Right ventricle myocardium superior (tissue), 1 donor: ENCODE measurements at regions not wholly inside any gene's neighbourhood (a gene's known extent, or its start where the extent isn't known, plus 50 kb on each side); places are given as distances from the start of the nearest gene placed in this dataset.

Experiments used
- ATAC-seq: fragments of 200-7000 bp; cut with Tn5 transposase; one replicate; pipeline ENCODE4 v1.9.1; 2020; ENCODE audit warnings: mild to moderate bottlenecking; ENCODE audit not compliant: poor library complexity
- DNase-seq: peaks from one replicate; pipeline ENCODE4 v3.0.0-alpha.2; 2020
- intact Hi-C: fragments of 100-400 bp; cut with DNase I; formaldehyde crosslinking; loops from one replicate; pipeline ENCODE4 v1.11.2; 2022
- donor health status: DM: no; HTN: yes; CAD: no; lungs with severe emphysema.

- peak; percentile 17 for DNase-seq
- no peak for ATAC-seq
- intact Hi-C loops, result no loop called here
These were observed 664.4 kb downstream of the FRK start for GRCh38 chr6:115396112-115396906.

DNA sequence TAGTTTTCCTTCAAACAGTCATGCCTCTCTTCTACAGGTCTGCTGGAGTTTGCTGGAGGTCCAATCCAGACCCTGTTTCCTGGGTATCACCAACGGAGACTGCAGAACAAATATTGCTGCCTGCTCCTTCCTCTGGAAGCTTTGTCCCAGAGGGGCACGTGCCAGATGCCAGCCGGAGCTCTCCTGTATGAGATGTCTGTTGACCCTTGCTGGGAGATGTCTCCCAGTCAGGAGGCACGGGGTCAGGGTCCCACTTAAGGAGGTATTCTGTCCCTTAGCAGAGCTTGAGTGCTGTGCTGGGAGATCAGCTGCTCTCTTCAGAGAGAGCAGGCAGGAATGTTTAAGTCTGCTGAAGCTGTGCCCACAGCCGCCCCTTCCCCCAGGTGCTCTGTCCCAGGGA is 666.9 kb downstream of the FRK start:
- peak; percentile 13 for DNase-seq
- ATAC-seq, result no peak
- intact Hi-C loops, result no loop called here

- intact Hi-C loops, result no loop called here
- DNase-seq, result no peak
- no peak for ATAC-seq
These were observed 690.5 kb downstream of the FRK start for GRCh38 chr6:115370202-115370601.

DNA sequence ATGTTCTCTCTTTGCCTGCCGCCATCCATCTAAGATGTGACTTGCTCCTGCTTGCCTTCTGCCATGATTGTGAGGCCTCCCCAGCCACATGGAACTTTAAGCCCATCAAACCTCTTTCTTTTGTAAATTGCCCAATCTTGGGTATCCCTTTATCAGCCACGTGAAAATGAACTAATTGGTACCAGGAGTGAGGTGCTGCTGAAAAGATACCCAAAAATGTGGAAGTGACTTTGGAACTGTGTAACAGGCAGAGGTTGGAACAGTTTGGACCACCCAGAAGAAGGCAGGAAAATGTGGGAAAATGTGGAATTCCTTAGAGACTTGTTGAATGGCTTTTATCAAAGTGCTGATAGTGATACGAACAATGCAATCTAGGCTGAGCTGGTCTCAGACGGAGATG is 694.9 kb downstream of the FRK start:
- DNase-seq (no peak), ATAC-seq (no peak)
- intact Hi-C loops, result no loop called here

DNA sequence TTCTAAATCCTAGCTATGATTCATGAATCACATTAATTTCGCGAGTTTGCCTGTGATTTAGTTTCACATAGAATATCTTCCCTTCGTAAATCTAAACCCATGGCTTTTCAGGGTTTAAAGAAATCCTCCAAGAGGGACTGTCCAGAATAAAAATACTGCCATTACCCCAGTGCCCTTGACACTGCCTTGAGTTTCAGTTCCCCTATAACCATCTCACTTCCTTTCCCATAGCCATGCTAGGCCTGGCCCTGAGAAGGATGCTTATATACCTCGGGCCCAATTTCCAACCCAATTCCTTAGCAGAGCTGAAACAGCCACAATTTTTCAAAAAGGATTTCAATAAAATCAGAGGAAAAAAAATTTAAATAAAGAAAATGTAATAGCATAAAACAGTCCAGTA is 697.3 kb downstream of the FRK start:
- intact Hi-C loops, result no loop called here
- no peak for ATAC-seq
- DNase-seq, result no peak

- intact Hi-C loops, result no loop called here
- DNase-seq (no peak), ATAC-seq (no peak)
These were observed 698.5 kb downstream of the FRK start for GRCh38 chr6:115362234-115362633.

DNA sequence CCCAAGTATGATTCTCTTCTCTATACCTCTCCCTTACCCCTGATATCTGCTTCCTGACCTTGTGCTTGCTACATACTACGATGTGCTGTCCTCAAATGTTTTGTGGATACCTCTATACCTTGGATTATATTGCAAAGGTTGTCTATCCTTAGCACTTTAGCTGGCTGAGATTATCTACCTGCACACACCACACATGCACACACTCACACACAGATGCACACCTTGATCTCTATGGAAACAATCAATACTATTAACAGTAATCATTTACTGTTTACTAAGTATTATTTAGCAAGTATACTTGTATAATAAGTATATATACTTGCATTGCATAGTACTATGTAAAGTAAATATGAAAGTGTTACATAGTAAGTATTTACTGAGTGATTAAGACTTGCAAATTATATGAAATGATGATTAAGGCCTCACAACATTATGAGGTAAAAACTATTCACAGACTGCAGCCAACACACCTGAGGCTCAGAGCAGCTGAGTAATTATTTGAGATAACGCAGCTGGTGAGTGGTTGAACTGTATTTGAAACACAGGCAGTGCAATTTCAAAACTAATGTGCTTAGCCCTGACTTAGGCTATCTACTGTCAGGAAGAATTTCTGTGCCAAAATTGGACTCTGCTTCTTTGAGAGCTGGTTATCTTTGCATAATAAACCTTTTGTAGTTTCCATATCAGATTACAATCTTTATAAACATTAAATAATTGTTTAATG is 699.9 kb downstream of the FRK start:
- ATAC-seq, result no peak
- intact Hi-C loops, result no loop called here
- no peak for DNase-seq

GRCh38 chr6:115358616-115359015 is 702.1 kb downstream of the FRK start:
- DNase-seq (no peak), ATAC-seq (no peak)
- intact Hi-C loops, result no loop called here

DNA sequence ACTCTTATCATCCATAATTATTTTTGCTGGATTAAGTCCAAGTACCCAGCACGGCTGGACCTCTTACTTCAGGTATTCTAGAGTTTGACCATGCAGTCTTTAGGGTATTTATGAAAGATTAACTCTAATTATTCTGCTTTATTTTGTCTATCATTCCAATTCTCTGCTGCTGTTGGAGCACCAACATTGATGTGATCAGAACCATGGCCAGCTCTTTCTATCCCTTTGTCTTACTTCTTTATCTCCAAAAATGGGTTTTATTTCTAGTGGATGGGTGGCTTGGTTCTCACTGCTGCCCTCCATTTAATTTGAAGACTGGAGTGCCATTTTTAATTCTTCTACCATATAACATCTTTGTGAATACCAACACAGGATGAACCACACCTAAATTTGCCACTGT is 704.3 kb downstream of the FRK start:
- DNase-seq (no peak), ATAC-seq (no peak)
- intact Hi-C loops, result no loop called here

DNA sequence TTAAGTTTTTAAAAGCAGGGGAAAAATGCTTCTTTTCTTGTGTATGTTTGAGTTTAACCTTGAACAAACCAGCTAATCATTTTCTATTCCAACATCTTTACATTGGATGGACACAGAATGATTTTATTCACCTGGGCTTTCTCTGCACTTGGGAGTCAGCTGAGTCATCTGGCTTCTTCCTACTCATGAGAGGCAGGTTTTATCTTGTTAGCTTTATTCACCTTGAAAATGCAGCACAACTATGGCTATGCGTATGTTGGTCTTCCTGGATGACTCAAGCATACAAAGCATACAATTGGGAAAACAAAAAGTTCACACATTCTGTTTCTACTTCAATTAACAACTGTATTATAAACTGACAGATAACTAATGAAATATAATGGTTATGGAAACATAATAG is 737.7 kb downstream of the FRK start:
- no peak for DNase-seq
- no peak for ATAC-seq
- intact Hi-C loops, result no loop called here

- intact Hi-C loops, result no loop called here
- ATAC-seq (no peak), DNase-seq (no peak)
These were observed 740.9 kb downstream of the FRK start for GRCh38 chr6:115319823-115320222.

DNA sequence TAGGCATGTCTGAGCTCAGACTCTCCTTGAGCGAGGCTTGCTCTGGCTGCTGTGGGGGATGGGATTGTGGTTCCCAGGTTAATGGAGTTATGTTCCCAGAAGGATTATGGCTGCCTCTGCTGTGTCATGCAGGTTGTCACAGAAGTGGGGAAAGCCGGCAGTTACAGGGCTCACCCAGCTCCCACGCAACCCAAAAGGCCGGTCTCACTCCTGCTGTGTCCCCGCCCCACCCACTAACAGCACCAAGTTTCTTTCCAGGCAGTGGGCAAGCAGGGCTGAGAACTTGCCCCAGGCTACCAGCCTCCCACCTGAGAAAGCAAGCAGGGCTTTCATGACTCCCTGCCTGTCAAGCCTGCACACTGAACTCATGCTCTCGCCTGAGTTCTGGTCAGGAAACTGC is 750.5 kb downstream of the FRK start:
- ATAC-seq (no peak), DNase-seq (no peak)
- intact Hi-C loops, result no loop called here

GRCh38 chr6:115302731-115303130 is 758.0 kb downstream of the FRK start:
- no peak for ATAC-seq
- DNase-seq, result no peak
- intact Hi-C loops, result no loop called here

- ATAC-seq, result no peak
- intact Hi-C loops, result no loop called here
These were observed 773.2 kb downstream of the FRK start for GRCh38 chr6:115287467-115287866.

GRCh38 chr6:115276881-115277565 is 783.7 kb downstream of the FRK start:
- DNase-seq (no peak), ATAC-seq (no peak)
- intact Hi-C loops, result no loop called here

More at GRCh38 chr6:115287467-115287866, 773.2 kb downstream of the FRK start:
- no peak for DNase-seq

DNA sequence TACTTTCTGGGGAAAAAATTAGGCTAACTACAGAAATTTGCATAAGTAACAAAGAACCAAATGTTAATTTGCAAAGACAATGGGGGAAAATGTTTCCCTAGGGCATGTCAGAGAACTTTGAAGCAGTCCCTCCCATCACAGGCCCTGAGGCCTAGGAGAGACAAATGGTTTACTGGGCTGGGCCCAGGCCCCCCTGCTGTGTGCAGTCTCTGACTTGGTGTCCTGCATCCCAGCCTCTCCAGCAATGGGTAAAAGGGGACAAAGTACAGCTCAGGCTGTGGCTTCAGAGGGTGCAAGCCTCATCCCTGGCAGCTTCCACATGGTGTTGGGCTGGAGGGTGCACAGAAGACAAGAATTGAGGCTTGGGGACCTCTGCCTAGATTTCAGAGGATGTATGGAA is 788.4 kb downstream of the FRK start:
- ATAC-seq (no peak), DNase-seq (no peak)
- intact Hi-C loops, result no loop called here

- intact Hi-C loops, result no loop called here
- no peak for DNase-seq
- no peak for ATAC-seq
These were observed 789.3 kb downstream of the FRK start for GRCh38 chr6:115271434-115271833.

GRCh38 chr6:115270953-115271352 is 789.7 kb downstream of the FRK start:
- intact Hi-C loops, result no loop called here
- DNase-seq (no peak), ATAC-seq (peak; percentile 67)

DNA sequence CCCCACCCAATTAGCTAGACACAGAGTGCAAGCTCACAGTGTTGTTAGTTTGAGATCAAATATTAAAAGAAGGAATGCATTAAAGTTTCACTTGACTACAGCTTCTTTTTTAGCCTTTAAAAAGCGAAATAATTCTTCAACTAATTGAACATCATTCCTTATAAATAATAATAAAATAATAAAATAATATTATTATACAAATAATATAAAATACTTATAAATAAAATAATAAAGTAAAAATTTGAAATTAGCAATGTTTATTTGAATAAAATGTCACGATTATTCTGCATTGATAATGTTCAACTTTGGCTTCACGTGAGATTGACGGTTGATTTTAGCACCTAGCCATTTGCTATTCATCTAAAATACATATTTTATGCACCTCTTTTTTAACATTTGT is 819.3 kb downstream of the FRK start:
- no peak for DNase-seq
- intact Hi-C loops, result no loop called here
- ATAC-seq, result no peak

DNA sequence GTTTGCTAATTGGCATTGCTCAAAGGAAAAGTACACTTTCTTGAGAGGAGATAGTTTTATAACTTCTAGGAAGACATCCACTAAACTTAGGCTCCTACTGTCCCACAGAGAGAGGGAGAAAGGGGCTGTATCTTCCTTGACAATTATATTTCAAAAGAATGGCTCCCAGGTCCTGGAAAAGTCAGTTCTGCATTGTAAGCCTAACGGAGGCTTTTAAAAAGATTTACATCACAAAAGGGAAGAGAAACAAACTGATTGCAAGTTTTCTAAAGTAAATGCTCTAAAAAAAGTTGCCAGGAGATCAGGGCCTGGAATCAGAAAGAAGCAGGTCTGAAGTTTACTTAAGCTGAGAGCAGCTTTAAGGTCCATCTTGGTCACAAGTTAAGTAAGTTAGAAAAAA is 839.5 kb downstream of the FRK start:
- DNase-seq (no peak), ATAC-seq (no peak)
- intact Hi-C loops, result no loop called here
